ENCODE measurements at regions not wholly inside any gene's neighbourhood (a gene's known extent, or its start where the extent isn't known, plus 50 kb on each side); places are given as distances from the start of the nearest gene placed in this dataset.
"Not testable (repeated sequence)": the region's sequence is repeated elsewhere in the genome, so short reads cannot be mapped to it uniquely, and the experiment has no call there.

DNA sequence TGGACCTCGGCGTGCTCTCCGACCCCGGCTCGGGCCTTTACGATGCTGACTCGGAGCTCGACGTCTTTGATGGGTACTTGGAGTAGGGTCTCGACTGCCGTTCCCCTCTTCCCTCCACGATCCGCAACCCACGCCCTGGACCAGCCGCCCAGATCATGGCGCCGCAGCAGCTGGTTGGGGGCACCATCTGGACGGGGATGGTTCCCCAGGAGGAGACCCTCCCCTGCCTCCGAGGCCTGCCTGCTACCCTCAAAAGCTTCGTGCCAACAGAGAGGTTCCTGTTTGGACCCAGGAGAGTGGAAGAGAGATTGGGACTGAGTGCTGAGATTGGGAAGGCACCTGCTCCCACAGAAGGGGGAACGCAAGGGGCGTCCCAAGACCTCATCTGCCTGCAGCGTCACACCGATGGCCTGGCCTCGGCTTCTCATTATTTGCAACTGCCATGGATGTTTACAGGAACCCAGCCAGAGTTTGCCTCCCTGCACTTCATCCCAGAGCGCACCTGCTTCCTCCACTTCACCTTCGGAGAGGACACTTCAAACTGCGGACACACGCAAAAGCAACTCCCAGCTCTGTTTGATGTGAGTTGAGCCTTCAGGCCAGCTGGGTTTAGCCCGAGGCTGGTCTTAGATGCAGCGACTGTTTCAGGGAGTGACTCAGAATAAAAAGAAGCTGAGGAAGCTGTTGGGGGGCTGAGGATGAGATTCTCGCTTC is 58.9 kb downstream of the GOLGA6L7 start:
- DNase-seq, result peak; percentile 48

DNA sequence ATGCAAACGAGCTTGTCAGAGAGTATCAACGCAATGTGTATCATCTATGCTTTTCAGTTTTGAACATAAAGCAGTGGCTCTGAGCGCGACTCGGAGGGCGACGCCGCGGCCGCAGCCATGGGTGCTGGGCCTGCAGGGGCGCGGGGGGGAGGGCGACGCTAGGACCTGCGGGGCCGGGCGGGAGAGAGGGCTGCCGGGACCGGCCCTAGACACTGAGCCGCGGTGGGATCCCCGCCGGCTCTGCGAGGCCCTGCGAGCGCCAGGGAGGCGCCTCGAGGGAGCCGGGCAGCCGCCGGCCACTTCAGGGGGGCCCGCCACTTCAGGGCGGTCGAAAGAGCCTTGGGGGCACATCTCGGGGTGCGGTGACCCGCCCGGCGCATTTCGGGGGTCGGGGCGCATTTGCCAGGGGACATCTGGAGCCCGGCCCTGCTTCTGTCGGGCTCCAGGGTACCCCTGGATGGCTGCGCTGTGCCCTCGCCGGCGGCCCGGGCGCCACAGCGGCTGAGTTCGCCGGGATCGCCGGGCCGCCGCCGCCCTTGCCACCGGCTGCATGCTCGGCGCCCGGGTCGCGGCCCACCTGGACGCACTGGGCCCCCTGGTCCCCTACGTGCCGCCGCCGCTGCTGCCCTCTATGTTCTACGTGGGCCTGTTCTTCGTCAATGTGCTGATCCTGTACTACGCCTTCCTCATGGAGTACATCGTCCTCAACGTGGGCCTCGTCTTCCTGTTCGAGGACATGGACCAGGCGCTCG is 59.6 kb downstream of the GOLGA6L7 start:
- not testable (repeated sequence) for DNase-seq

DNA sequence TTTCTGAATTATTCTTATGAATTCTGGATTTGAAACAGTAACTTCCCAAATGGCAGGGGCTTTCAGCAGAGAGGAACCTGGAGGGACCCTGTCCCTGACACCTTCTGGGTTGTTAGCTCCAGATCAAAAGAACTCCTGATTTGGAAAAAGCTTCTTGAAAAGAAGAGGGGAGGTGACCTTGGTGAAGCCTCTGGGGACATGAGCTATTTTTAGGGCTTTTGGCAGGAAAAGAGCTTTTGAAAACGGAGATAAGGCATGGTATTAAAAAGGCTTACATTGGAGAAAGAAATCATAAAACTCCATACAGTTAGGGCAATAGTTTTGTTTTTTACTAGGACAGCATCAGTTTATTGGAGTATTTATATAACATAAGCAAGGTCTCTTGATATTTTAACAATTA is 60.3 kb downstream of the GOLGA6L7 start:
- DNase-seq, result not testable (repeated sequence)

DNA sequence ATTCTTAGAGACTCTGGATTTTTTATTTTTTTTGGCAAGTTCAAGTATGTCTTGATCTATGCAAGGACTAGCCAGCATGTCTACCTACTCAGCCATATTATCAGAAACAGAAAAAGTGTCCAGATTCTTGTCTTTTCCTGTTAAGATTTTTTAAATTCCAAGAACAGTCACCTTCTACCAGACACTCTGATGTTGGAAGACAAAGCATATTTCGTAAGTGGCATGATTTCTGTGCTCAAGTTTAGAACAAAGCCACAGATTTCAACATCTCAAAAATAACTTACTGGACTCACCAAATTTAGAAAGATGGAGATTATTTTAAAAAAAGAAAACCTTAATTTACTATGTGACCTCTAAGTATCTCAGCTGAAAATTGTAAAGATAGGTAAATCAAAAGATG is 61.9 kb downstream of the GOLGA6L7 start:
- no peak for DNase-seq

DNA sequence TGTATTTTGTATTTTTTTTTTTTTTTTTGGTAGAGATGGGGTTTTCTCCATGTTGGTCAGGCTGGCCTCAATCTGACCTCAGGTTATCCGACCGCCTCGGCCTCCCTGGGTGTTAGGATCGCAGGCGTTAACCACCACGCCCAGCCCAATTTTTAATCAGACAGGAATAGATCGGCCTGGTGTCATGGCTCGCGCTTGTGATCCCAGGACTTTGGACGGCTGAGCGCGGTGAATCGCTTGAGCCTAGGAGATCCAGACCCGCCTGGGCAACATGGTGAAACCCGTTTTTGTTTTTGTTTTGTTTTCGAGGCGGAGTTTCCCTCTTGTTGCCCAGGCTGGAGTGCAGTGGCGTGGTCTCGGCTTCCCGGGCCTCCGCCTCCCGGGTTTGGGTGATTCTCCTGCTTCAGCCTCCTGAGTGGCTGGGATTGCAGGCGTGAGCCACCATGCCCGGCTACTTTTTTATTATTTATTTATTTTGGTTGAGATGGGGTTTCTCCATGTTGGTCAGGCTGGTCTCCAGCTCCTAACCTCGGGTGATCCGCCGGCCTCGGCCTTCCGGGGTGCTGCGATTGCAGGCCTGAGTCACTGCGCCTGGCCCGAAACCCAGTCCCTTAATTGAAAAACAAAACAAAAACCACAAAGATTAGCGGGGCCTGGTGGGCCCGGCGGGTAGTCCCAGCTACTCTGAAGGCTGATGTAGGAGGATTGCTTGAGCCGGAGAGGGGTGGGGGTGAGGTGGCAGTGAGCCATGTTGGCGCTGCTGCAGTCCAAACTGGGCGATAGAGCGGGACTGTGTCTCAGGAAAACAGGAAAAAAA is 63.9 kb downstream of the GOLGA6L7 start:
- not testable (repeated sequence) for DNase-seq

DNA sequence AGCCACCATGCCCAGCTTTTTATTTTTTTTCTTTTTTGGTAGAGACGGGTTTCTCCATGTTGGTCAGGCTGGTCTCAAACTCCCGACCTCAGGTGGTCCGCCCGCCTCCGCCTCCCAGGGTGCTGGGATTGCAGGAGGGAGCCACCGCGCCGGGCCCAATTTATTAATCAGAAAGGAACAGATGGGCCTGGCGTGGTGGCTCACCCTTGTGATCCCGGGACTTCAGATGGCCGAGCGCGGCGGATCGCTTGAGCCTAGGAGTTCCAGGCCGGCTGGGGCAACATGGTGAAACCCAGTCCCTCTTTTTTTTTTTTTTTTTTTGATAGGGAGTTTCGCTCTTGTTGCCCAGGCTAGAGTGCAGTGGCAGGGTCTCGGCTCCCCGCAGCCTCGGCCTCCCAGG is 64.6 kb downstream of the GOLGA6L7 start:
- no peak for DNase-seq

DNA sequence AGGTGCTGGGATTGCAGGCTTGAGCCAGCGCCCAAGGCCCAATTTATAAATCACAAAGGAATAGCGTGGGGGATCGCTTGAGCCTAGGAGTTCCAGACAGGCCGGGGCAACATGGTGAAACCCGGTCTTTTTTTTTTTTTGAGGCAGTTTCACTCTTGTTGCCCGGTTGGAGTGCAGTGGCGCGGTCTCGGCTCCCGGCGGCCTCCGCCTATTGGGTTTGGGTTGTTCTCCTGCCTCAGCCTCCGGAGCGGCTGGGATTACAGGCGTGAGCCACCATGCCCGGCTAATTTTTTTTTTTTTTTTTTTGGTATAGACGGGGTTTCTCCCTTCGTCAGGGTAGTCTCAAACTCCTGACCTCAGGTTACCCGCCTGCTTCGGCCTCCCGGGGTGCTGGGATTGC is 65.0 kb downstream of the GOLGA6L7 start:
- DNase-seq, result no peak

DNA sequence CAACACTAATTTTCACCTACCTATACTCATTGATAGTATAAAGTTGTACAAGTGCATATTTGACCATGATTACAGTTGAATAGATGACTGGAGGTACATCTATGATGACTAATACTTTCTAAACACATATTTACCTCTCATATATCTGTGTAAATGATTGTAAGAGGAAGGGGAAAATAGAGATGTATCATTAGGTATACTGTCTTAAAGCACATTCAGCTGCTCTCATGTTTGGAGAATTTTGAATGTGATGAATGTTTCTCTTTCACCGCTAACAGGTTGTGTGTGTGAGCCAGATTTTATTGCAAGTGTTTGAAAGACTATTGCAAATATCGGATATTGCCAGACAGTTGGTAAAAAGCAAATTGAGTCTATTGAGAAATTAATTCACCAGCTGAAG is 66.2 kb upstream of the GOLGA8M start:
- not testable (repeated sequence) for DNase-seq

DNA sequence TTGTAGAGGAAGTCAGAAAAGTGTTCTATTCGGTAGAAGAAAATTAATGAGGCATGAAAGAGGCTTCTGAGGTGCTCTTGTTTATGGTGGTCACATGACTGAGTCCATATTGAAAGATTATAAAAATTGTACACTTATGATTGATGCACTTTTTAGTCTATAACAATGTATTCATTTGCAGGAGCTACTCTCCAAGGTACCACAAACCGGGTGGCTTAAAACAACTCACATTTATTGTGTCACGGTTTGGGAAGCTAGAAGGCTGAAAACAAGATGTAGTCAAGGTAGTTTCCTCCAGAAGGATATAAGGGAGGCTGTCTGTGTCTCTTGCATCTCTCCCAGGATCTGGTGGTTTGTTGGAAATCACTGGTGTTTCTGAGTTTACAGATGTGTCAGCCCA is 60.6 kb upstream of the GOLGA8M start:
- not testable (repeated sequence) for DNase-seq
